Naive thymus-derived CD4-positive, alpha-beta T cell (primary cell): ENCODE measurements at regions not wholly inside any gene's neighbourhood (a gene's known extent, or its start where the extent isn't known, plus 50 kb on each side); places are given as distances from the start of the nearest gene placed in this dataset.

ENCODE experiments used
- ATAC-seq: fragments of 150-1000 bp; cut with Tn5 transposase; 2 replicates; pipeline ENCODE4 v1.10.0; 2021; ENCODE audit warnings: mild to moderate bottlenecking, moderate library complexity
- CTCF ChIA-PET: fragments of 350-600 bp; sonication (Branson Sonifier 250); formaldehyde crosslinking; loops from one replicate; lab custom pipeline; 2021; ENCODE audit warnings: antibody characterized with exemption; lab: Charles Lee
- POLR2A ChIA-PET: fragments of 350-600 bp; sonication (Branson Sonifier 250); formaldehyde crosslinking; loops from one replicate; lab custom pipeline; 2021; ENCODE audit warnings: antibody characterized with exemption, inconsistent platforms; lab: Charles Lee
- DNase-seq, 9 donors: peaks; one replicate each; pipeline versions ENCODE4 v3.0.0 to v3.0.0-alpha.2; 2020 to 2022; ENCODE audit warnings: mixed read lengths in 1 of 9
- H3K27ac ChIP-seq: one replicate; pipeline ENCODE4 v1.7.0; 2013; ENCODE audit warnings: mild to moderate bottlenecking, low read depth, low read length, moderate library complexity
- H3K27me3 ChIP-seq, 2 donors: one replicate each; pipeline ENCODE4 v1.7.0; 2013; ENCODE audit warnings: low read length in 2 of 2, mild to moderate bottlenecking in 2 of 2, moderate library complexity in 2 of 2; ENCODE audit not compliant: control insufficient read depth in 2 of 2, insufficient read depth in 2 of 2
- H3K36me3 ChIP-seq, 3 experiments: 1 replicate in 2 of 3; 2 replicates in 1 of 3; pipeline ENCODE4 v1.7.0; 2013; ENCODE audit warnings: low read length in 3 of 3, mild to moderate bottlenecking in 3 of 3, moderate library complexity in 1 of 3; ENCODE audit not compliant: insufficient read depth in 3 of 3, control insufficient read depth in 2 of 3
- H3K4me1 ChIP-seq, 2 donors: one replicate each; pipeline ENCODE4 v1.7.0; 2013; ENCODE audit warnings: low read length in 2 of 2, mild to moderate bottlenecking in 2 of 2, moderate library complexity in 1 of 2; ENCODE audit not compliant: control insufficient read depth in 2 of 2, insufficient read depth in 2 of 2
- H3K4me3 ChIP-seq: 2 replicates; pipeline ENCODE4 v1.7.0; 2013; ENCODE audit warnings: mild to moderate bottlenecking, low read length
- H3K9me3 ChIP-seq, 3 experiments: 1 replicate in 2 of 3; 2 replicates in 1 of 3; pipeline ENCODE4 v1.7.0; 2013; ENCODE audit warnings: low read length in 3 of 3; ENCODE audit not compliant: control insufficient read depth in 2 of 3
- H3K27ac Mint-ChIP-seq, 9 donors: one replicate each; pipeline ENCODE4 v1.8.0; 2020 to 2022; ENCODE audit warnings: mixed read lengths in 9 of 9, mild to moderate bottlenecking in 8 of 9, moderate library complexity in 5 of 9, inconsistent platforms in 2 of 9
- H3K27me3 Mint-ChIP-seq, 5 donors: one replicate each; pipeline ENCODE4 v1.8.0; 2021 to 2022; ENCODE audit warnings: mixed read lengths in 5 of 5, mild to moderate bottlenecking in 1 of 5
- H3K36me3 Mint-ChIP-seq, 5 donors: one replicate each; pipeline ENCODE4 v1.8.0; 2020 to 2022; ENCODE audit warnings: mixed read lengths in 5 of 5, mild to moderate bottlenecking in 3 of 5, inconsistent platforms in 1 of 5
- H3K4me1 Mint-ChIP-seq, 7 donors: one replicate each; pipeline ENCODE4 v1.8.0; 2020 to 2022; ENCODE audit warnings: mixed read lengths in 7 of 7, mild to moderate bottlenecking in 3 of 7, inconsistent platforms in 1 of 7
- H3K4me3 Mint-ChIP-seq, 10 donors: one replicate each; pipeline ENCODE4 v1.8.0; 2020 to 2022; ENCODE audit warnings: mild to moderate bottlenecking in 10 of 10, mixed read lengths in 10 of 10, moderate library complexity in 6 of 10, inconsistent platforms in 2 of 10
- H3K9me3 Mint-ChIP-seq, 11 donors: one replicate each; pipeline ENCODE4 v1.8.0; 2020 to 2022; ENCODE audit warnings: mixed read lengths in 11 of 11, mild to moderate bottlenecking in 4 of 11, inconsistent platforms in 1 of 11, moderate library complexity in 1 of 11
- intact Hi-C, 2 donors: fragments of 100-400 bp; cut with micrococcal nuclease; formaldehyde crosslinking; loops; one replicate each; pipeline ENCODE4 v1.15.1; 2023

GRCh38 chr4:147370881-147371280, 110.0 kb upstream of the EDNRA start:
- no peaks in the 10 kb centered on the region for H3K27me3 Mint-ChIP-seq
- DNase-seq (no peak), ATAC-seq (no peak)
- Histone ChIP-seq H3K9me3 (no peaks in the 10 kb centered on the region), H3K4me1 (no peaks in the 10 kb centered on the region), H3K4me3 (no peak overlapping the region), H3K27ac (no peak overlapping the region), H3K27me3 (no peaks in the 10 kb centered on the region), H3K36me3 (no peaks in the 10 kb centered on the region)
- ChIA-PET POLR2A (no interaction called here), CTCF (no interaction called here)
- intact Hi-C loops, result no loop called here
- H3K27ac Mint-ChIP-seq, result no peak overlapping the region
- no peak overlapping the region for H3K4me3 Mint-ChIP-seq
- H3K36me3 Mint-ChIP-seq, result no peaks in the 10 kb centered on the region
- peaks cover 0 to 5% (median 2%) of the 10 kb centered on the region in 11 donors for H3K9me3 Mint-ChIP-seq
- no peaks in the 10 kb centered on the region for H3K4me1 Mint-ChIP-seq

GRCh38 chr4:147371661-147372060, 109.2 kb upstream of the EDNRA start:
- no peaks in the 10 kb centered on the region for H3K27me3 ChIP-seq
- no peaks in the 10 kb centered on the region for H3K9me3 ChIP-seq
- H3K4me3 ChIP-seq, result no peak overlapping the region
- POLR2A ChIA-PET, result no interaction called here
- H3K27ac ChIP-seq, result no peak overlapping the region
- CTCF ChIA-PET, result no interaction called here
- H3K36me3 ChIP-seq, result no peaks in the 10 kb centered on the region
- ATAC-seq (no peak), DNase-seq (no peak)
- H3K4me1 Mint-ChIP-seq, result no peaks in the 10 kb centered on the region
- no peaks in the 10 kb centered on the region for H3K4me1 ChIP-seq
- H3K9me3 Mint-ChIP-seq, result peaks cover 0 to 9% (median 2%) of the 10 kb centered on the region in 11 donors
- H3K36me3 Mint-ChIP-seq, result no peaks in the 10 kb centered on the region
- H3K27ac Mint-ChIP-seq, result no peak overlapping the region
- intact Hi-C loops, result no loop called here
- H3K4me3 Mint-ChIP-seq, result no peak overlapping the region
- peaks cover 0 to 5% (median 0%) of the 10 kb centered on the region in 5 donors for H3K27me3 Mint-ChIP-seq

- Mint-ChIP-seq H3K4me3 (no peak overlapping the region), H3K9me3 (peaks cover 0 to 23% (median 4%) of the 10 kb centered on the region in 11 donors), H3K27ac (no peak overlapping the region), H3K36me3 (no peaks in the 10 kb centered on the region), H3K27me3 (peaks cover 0 to 9% (median 0%) of the 10 kb centered on the region in 5 donors), H3K4me1 (no peaks in the 10 kb centered on the region)
- ATAC-seq (no peak), DNase-seq (no peak)
- ChIA-PET POLR2A (no interaction called here), CTCF (no interaction called here)
- H3K4me3 ChIP-seq, result no peak overlapping the region
- intact Hi-C loops, result no loop called here
- no peaks in the 10 kb centered on the region for H3K27me3 ChIP-seq
- H3K36me3 ChIP-seq, result no peaks in the 10 kb centered on the region
- no peaks in the 10 kb centered on the region for H3K9me3 ChIP-seq
- H3K4me1 ChIP-seq, result no peaks in the 10 kb centered on the region
- H3K27ac ChIP-seq, result no peak overlapping the region
Measured at GRCh38 chr4:147378780-147379179, 102.1 kb upstream of the EDNRA start.

GRCh38 chr4:147381749-147382148, 99.1 kb upstream of the EDNRA start:
- Histone ChIP-seq H3K4me1 (no peaks in the 10 kb centered on the region), H3K4me3 (no peak overlapping the region), H3K9me3 (no peaks in the 10 kb centered on the region), H3K27me3 (no peaks in the 10 kb centered on the region), H3K36me3 (no peaks in the 10 kb centered on the region), H3K27ac (no peak overlapping the region)
- ChIA-PET CTCF (no interaction called here), POLR2A (no interaction called here)
- Mint-ChIP-seq H3K4me3 (no peak overlapping the region), H3K9me3 (peaks cover 0 to 19% (median 2%) of the 10 kb centered on the region in 11 donors), H3K27me3 (peaks cover 0 to 5% (median 0%) of the 10 kb centered on the region in 5 donors), H3K4me1 (no peaks in the 10 kb centered on the region), H3K36me3 (no peaks in the 10 kb centered on the region), H3K27ac (no peak overlapping the region)
- DNase-seq (no peak), ATAC-seq (no peak)
- intact Hi-C loops, result no loop called here

- Mint-ChIP-seq H3K4me1 (no peaks in the 10 kb centered on the region), H3K4me3 (no peak overlapping the region), H3K9me3 (peaks cover 0 to 22% (median 7%) of the 10 kb centered on the region in 11 donors), H3K36me3 (peaks cover 0 to 5% (median 0%) of the 10 kb centered on the region in 5 donors), H3K27me3 (peaks cover 0 to 12% (median 0%) of the 10 kb centered on the region in 5 donors), H3K27ac (peak overlapping the region in 1 of 9 donors; percentile 4)
- Histone ChIP-seq H3K4me3 (no peak overlapping the region), H3K27ac (no peak overlapping the region), H3K27me3 (no peaks in the 10 kb centered on the region), H3K36me3 (no peaks in the 10 kb centered on the region), H3K4me1 (no peaks in the 10 kb centered on the region), H3K9me3 (no peaks in the 10 kb centered on the region)
- CTCF ChIA-PET, result no interaction called here
- POLR2A ChIA-PET, result no interaction called here
- no peak for ATAC-seq
- intact Hi-C loops, result no loop called here
- DNase-seq, result no peak
Measured at GRCh38 chr4:147388018-147388417, 92.9 kb upstream of the EDNRA start.

- Mint-ChIP-seq H3K27ac (no peak overlapping the region), H3K27me3 (peaks cover 0 to 8% (median 0%) of the 10 kb centered on the region in 5 donors), H3K4me1 (no peaks in the 10 kb centered on the region), H3K9me3 (peaks cover 0 to 19% (median 6%) of the 10 kb centered on the region in 11 donors), H3K4me3 (no peak overlapping the region), H3K36me3 (no peaks in the 10 kb centered on the region)
- H3K27ac ChIP-seq, result no peak overlapping the region
- ChIA-PET POLR2A (no interaction called here), CTCF (no interaction called here)
- intact Hi-C loops, result no loop called here
- no peak overlapping the region for H3K4me3 ChIP-seq
- no peaks in the 10 kb centered on the region for H3K36me3 ChIP-seq
- DNase-seq (no peak), ATAC-seq (no peak)
- no peaks in the 10 kb centered on the region for H3K9me3 ChIP-seq
- H3K4me1 ChIP-seq, result no peaks in the 10 kb centered on the region
- no peaks in the 10 kb centered on the region for H3K27me3 ChIP-seq
Measured at GRCh38 chr4:147396105-147396504, 84.8 kb upstream of the EDNRA start.

GRCh38 chr4:147398556-147398955, 82.3 kb upstream of the EDNRA start:
- H3K4me1 Mint-ChIP-seq, result no peaks in the 10 kb centered on the region
- no peaks in the 10 kb centered on the region for H3K4me1 ChIP-seq
- H3K27ac ChIP-seq, result no peak overlapping the region
- H3K27ac Mint-ChIP-seq, result no peak overlapping the region
- H3K27me3 Mint-ChIP-seq, result peaks cover 0 to 4% (median 0%) of the 10 kb centered on the region in 5 donors
- ChIA-PET CTCF (no interaction called here), POLR2A (no interaction called here)
- H3K4me3 Mint-ChIP-seq, result no peak overlapping the region
- H3K9me3 Mint-ChIP-seq, result peaks cover 0 to 9% (median 3%) of the 10 kb centered on the region in 11 donors
- intact Hi-C loops, result no loop called here
- no peak overlapping the region for H3K4me3 ChIP-seq
- H3K27me3 ChIP-seq, result no peaks in the 10 kb centered on the region
- no peaks in the 10 kb centered on the region for H3K36me3 ChIP-seq
- ATAC-seq, result no peak
- H3K9me3 ChIP-seq, result no peaks in the 10 kb centered on the region
- DNase-seq, result no peak
- no peaks in the 10 kb centered on the region for H3K36me3 Mint-ChIP-seq
